GM12878 (cell line): ENCODE measurements at regions not wholly inside any gene's neighbourhood (a gene's known extent, or its start where the extent isn't known, plus 50 kb on each side); places are given as distances from the start of the nearest gene placed in this dataset.

Experiments used
- ATF3 ChIP-seq: IDR thresholded peaks from 2 replicates; pipeline ENCODE4 v1.6.1; 2011; ENCODE audit warnings: low read depth, mild to moderate bottlenecking, low read length, moderate library complexity, borderline replicate concordance; ENCODE audit errors: extremely low read depth
- BMI1 ChIP-seq: fragments of 450-650 bp; IDR thresholded peaks from 2 replicates; pipeline ENCODE4 v1.6.1; 2016; ENCODE audit warnings: mild to moderate bottlenecking, moderate library complexity, borderline replicate concordance
- EP300 ChIP-seq, 2 experiments: fragments of 150-350 bp in 1 of 2; IDR thresholded peaks; 2 replicates each; pipeline ENCODE4 v1.6.1; 2011 to 2012; ENCODE audit warnings: low read depth in 2 of 2, low read length in 2 of 2, borderline replicate concordance in 1 of 2, improper control_type of control experiment in 1 of 2, inconsistent platforms in 1 of 2; ENCODE audit not compliant: control insufficient read depth in 1 of 2
- EZH2 ChIP-seq: IDR thresholded peaks from 2 replicates; pipeline ENCODE4 v1.6.1; 2012; ENCODE audit warnings: low read depth, mild to moderate bottlenecking, control low read depth, inconsistent platforms, low read length, borderline replicate concordance; ENCODE audit not compliant: control insufficient read depth
- FOXM1 ChIP-seq: IDR thresholded peaks from 2 replicates; pipeline ENCODE4 v1.6.1; 2012; ENCODE audit warnings: low read depth, mild to moderate bottlenecking, inconsistent platforms, low read length, moderate library complexity
- HDAC2 ChIP-seq: fragments of 200-600 bp; sonication (generic); IDR thresholded peaks from 2 replicates; pipeline ENCODE4 v1.6.1; 2017
- JUND ChIP-seq: IDR thresholded peaks from 2 replicates; pipeline ENCODE4 v1.6.1; 2012; ENCODE audit warnings: low read depth, mild to moderate bottlenecking, low read length, improper control_type of control experiment, moderate library complexity
- POLR2A ChIP-seq: IDR thresholded peaks from 2 replicates; pipeline ENCODE4 v1.6.1; 2011; ENCODE audit warnings: low read depth, mild to moderate bottlenecking, low read length
- POLR2AphosphoS5 ChIP-seq: IDR thresholded peaks from 2 replicates; pipeline ENCODE4 v1.6.1; 2011; ENCODE audit warnings: mild to moderate bottlenecking, low read length, inconsistent platforms
- SIX5 ChIP-seq: IDR thresholded peaks from 2 replicates; pipeline ENCODE4 v1.6.1; 2011; ENCODE audit warnings: mild to moderate bottlenecking, low read depth, low read length, moderate library complexity; ENCODE audit not compliant: severe bottlenecking
- TAF1 ChIP-seq: IDR thresholded peaks from 2 replicates; pipeline ENCODE4 v1.6.1; 2011; ENCODE audit warnings: mild to moderate bottlenecking, low read depth, low read length, borderline replicate concordance
- TF ChIP-seq, protein P1 (sequence below), 3 experiments: IDR thresholded peaks in 2 of 3; conservative IDR thresholded peaks in 1 of 3; 2 replicates each; pipeline ENCODE4 v1.5.1; 2011; ENCODE audit warnings: low read depth in 3 of 3, low read length in 3 of 3, mild to moderate bottlenecking in 3 of 3, control low read depth in 2 of 3, moderate library complexity in 2 of 3, inconsistent platforms in 1 of 3, mixed read lengths in 1 of 3; ENCODE audit not compliant: control insufficient read depth in 2 of 3, insufficient read depth in 1 of 3; ENCODE audit errors: extremely low read depth in 1 of 3

DNA sequence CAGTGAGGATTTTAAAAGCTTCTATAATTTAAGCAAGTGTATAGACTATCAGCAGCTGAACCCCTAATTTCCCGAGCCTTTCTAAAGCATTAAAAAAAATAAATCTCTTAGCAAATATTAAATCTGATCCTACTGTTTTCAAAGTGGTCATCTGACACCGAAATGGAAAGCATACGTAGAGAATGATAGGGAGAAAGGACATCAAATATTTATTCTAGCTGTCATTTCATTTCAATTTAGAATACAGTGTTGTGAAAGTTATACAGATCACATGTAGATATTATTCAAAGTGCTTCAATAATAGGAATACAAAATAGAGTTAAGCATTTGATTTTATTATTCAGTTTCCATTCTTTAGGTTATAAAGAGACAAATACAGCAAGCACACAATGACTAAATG is 61.9 kb upstream of the PKIB start:
- TF ChIP-seq SIX5 (no peak), TAF1 (no peak), ATF3 (no peak), FOXM1 (no peak), HDAC2 (no peak), EZH2 (no peak), BMI1 (no peak), JUND (no peak), POLR2AphosphoS5 (no peak), EP300 (IDR thresholded peaks at IDR 0.05; ENCODE audit: borderline replicate concordance in 1 of 2, control insufficient read depth in 1 of 2, low read depth in 2 of 2, low read length in 2 of 2) (no peak), POLR2A (no peak)
- TF ChIP-seq, protein P1, sequence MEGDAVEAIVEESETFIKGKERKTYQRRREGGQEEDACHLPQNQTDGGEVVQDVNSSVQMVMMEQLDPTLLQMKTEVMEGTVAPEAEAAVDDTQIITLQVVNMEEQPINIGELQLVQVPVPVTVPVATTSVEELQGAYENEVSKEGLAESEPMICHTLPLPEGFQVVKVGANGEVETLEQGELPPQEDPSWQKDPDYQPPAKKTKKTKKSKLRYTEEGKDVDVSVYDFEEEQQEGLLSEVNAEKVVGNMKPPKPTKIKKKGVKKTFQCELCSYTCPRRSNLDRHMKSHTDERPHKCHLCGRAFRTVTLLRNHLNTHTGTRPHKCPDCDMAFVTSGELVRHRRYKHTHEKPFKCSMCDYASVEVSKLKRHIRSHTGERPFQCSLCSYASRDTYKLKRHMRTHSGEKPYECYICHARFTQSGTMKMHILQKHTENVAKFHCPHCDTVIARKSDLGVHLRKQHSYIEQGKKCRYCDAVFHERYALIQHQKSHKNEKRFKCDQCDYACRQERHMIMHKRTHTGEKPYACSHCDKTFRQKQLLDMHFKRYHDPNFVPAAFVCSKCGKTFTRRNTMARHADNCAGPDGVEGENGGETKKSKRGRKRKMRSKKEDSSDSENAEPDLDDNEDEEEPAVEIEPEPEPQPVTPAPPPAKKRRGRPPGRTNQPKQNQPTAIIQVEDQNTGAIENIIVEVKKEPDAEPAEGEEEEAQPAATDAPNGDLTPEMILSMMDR (IDR thresholded peaks at IDR 0.05 in 2 of 3, conservative IDR thresholded peaks at IDR 0.05 in 1 of 3; ENCODE audit: control insufficient read depth in 2 of 3, extremely low read depth in 1 of 3, insufficient read depth in 1 of 3, low read depth in 3 of 3, low read length in 3 of 3): no peak
